ENCODE measurements at regions not wholly inside any gene's neighbourhood (a gene's known extent, or its start where the extent isn't known, plus 50 kb on each side); places are given as distances from the start of the nearest gene placed in this dataset.

DNA sequence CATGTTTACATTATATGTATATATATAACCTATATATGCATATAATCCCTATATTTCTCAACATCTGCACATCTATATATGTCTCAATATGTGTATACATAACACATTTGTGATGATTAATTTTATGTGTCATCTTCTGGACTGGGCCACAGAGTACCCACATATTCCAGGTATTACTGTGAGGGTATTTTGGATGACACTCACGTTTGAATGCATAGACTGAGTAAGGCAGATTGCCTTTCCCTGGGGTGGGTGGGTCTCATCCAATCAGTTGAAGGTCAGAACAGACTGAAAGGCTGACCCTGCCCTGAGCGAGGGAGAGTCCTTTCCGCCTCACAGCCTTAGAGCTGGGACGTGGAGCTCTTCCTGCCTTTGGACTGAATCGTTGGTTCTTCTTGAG is 295.2 kb upstream of the PFKP start:
- no peak for TF ChIP-seq POLR2A (IDR thresholded peaks at IDR 0.05)
- TF ChIP-seq, protein P1, sequence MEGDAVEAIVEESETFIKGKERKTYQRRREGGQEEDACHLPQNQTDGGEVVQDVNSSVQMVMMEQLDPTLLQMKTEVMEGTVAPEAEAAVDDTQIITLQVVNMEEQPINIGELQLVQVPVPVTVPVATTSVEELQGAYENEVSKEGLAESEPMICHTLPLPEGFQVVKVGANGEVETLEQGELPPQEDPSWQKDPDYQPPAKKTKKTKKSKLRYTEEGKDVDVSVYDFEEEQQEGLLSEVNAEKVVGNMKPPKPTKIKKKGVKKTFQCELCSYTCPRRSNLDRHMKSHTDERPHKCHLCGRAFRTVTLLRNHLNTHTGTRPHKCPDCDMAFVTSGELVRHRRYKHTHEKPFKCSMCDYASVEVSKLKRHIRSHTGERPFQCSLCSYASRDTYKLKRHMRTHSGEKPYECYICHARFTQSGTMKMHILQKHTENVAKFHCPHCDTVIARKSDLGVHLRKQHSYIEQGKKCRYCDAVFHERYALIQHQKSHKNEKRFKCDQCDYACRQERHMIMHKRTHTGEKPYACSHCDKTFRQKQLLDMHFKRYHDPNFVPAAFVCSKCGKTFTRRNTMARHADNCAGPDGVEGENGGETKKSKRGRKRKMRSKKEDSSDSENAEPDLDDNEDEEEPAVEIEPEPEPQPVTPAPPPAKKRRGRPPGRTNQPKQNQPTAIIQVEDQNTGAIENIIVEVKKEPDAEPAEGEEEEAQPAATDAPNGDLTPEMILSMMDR (IDR thresholded peaks at IDR 0.05): no peak

All from suprapubic skin (tissue), 3 donors.